ENCODE measurements at regions not wholly inside any gene's neighbourhood (a gene's known extent, or its start where the extent isn't known, plus 50 kb on each side); places are given as distances from the start of the nearest gene placed in this dataset.

GRCh38 chr3:194964809-194965208, 279.1 kb downstream of the FAM43A start:
- TF ChIP-seq PAX5 (IDR thresholded peaks at IDR 0.05; ENCODE audit: insufficient read depth, low read length, severe bottlenecking) (no peak), POLR2A (IDR thresholded peaks at IDR 0.05; ENCODE audit: low read depth, low read length) (no peak), POLR2AphosphoS5 (IDR thresholded peaks at IDR 0.05; ENCODE audit: low read depth, low read length) (no peak), POU2F2 (IDR thresholded peaks at IDR 0.05; ENCODE audit: low read depth, low read length) (no peak), SPI1 (IDR thresholded peaks at IDR 0.05; ENCODE audit: low read depth, low read length) (no peak), TAF1 (IDR thresholded peaks at IDR 0.05; ENCODE audit: low read depth, low read length) (no peak)
- FAIRE-seq (no peak), DNase-seq (ENCODE audit: insufficient read length, low spot score) (no peak)

- DNase-seq (ENCODE audit: insufficient read length, low spot score) (no peak), FAIRE-seq (no peak)
- no peak for TF ChIP-seq SPI1 (IDR thresholded peaks at IDR 0.05; ENCODE audit: low read depth, low read length)
- TF ChIP-seq TAF1 (IDR thresholded peaks at IDR 0.05; ENCODE audit: low read depth, low read length), result no peak
- TF ChIP-seq POLR2AphosphoS5 (IDR thresholded peaks at IDR 0.05; ENCODE audit: low read depth, low read length), result no peak
- no peak for TF ChIP-seq PAX5 (IDR thresholded peaks at IDR 0.05; ENCODE audit: insufficient read depth, low read length, severe bottlenecking)
- no peak for TF ChIP-seq POLR2A (IDR thresholded peaks at IDR 0.05; ENCODE audit: low read depth, low read length)
- no peak for TF ChIP-seq POU2F2 (IDR thresholded peaks at IDR 0.05; ENCODE audit: low read depth, low read length)
Observed at GRCh38 chr3:194967151-194968117, 281.8 kb downstream of the FAM43A start.

GRCh38 chr3:194970066-194970465, 284.4 kb downstream of the FAM43A start:
- no peak for FAIRE-seq
- no peak for DNase-seq (ENCODE audit: insufficient read length, low spot score)
- TF ChIP-seq SPI1 (IDR thresholded peaks at IDR 0.05; ENCODE audit: low read depth, low read length) (no peak), POLR2A (IDR thresholded peaks at IDR 0.05; ENCODE audit: low read depth, low read length) (no peak), TAF1 (IDR thresholded peaks at IDR 0.05; ENCODE audit: low read depth, low read length) (no peak), PAX5 (IDR thresholded peaks at IDR 0.05; ENCODE audit: insufficient read depth, low read length, severe bottlenecking) (no peak), POU2F2 (IDR thresholded peaks at IDR 0.05; ENCODE audit: low read depth, low read length) (no peak), POLR2AphosphoS5 (IDR thresholded peaks at IDR 0.05; ENCODE audit: low read depth, low read length) (no peak)

GRCh38 chr3:194971009-194971408, 285.3 kb downstream of the FAM43A start:
- no peak for TF ChIP-seq SPI1 (IDR thresholded peaks at IDR 0.05; ENCODE audit: low read depth, low read length)
- TF ChIP-seq POU2F2 (IDR thresholded peaks at IDR 0.05; ENCODE audit: low read depth, low read length), result no peak
- TF ChIP-seq PAX5 (IDR thresholded peaks at IDR 0.05; ENCODE audit: insufficient read depth, low read length, severe bottlenecking), result no peak
- no peak for TF ChIP-seq POLR2AphosphoS5 (IDR thresholded peaks at IDR 0.05; ENCODE audit: low read depth, low read length)
- TF ChIP-seq POLR2A (IDR thresholded peaks at IDR 0.05; ENCODE audit: low read depth, low read length), result no peak
- DNase-seq (ENCODE audit: insufficient read length, low spot score) (no peak), FAIRE-seq (no peak)

GRCh38 chr3:194971965-194972364, 286.3 kb downstream of the FAM43A start:
- no peak for DNase-seq (ENCODE audit: insufficient read length, low spot score)
- TF ChIP-seq POLR2A (IDR thresholded peaks at IDR 0.05; ENCODE audit: low read depth, low read length) (no peak), TAF1 (IDR thresholded peaks at IDR 0.05; ENCODE audit: low read depth, low read length) (no peak), PAX5 (IDR thresholded peaks at IDR 0.05; ENCODE audit: insufficient read depth, low read length, severe bottlenecking) (no peak)
- FAIRE-seq, result no peak

- DNase-seq (ENCODE audit: insufficient read length, low spot score) (no peak), FAIRE-seq (no peak)
- TF ChIP-seq POLR2AphosphoS5 (IDR thresholded peaks at IDR 0.05; ENCODE audit: low read depth, low read length) (no peak), POLR2A (IDR thresholded peaks at IDR 0.05; ENCODE audit: low read depth, low read length) (no peak), PAX5 (IDR thresholded peaks at IDR 0.05; ENCODE audit: insufficient read depth, low read length, severe bottlenecking) (no peak), POU2F2 (IDR thresholded peaks at IDR 0.05; ENCODE audit: low read depth, low read length) (no peak), SPI1 (IDR thresholded peaks at IDR 0.05; ENCODE audit: low read depth, low read length) (no peak), TAF1 (IDR thresholded peaks at IDR 0.05; ENCODE audit: low read depth, low read length) (no peak)
Observed at GRCh38 chr3:194972641-194973040, 287.0 kb downstream of the FAM43A start.

DNA sequence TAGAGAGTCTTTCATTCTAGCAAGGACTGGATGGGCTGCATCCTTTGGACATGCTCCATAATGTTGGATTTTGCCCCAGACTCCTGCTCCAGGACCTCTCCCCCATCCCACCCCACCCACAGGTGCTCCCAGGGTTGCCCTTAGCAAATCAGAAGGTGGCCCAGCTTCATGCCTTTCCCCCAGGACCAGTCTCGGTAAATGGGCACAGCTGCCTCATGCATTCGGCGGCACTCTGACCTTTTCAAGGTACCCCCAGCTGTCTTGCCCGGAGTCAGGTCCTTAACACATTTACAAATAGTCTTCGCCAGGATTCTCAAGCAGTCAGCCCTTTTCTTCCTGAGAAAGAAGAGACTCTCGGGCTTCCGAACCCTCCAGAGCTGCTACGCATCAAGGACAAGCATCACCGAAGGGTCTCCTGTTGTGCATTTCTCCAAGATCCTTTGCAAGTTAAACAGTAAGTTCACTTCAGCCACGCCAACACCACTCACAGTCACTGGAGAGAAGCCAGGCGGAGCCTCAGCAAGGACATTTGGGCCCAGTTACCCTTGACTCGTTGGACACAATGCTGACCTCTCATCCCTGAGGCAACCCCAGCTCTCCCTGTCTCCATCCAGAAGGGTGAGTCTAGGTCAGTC, 287.8 kb downstream of the FAM43A start:
- DNase-seq (ENCODE audit: insufficient read length, low spot score), result no peak
- no peak for FAIRE-seq
- TF ChIP-seq TAF1 (IDR thresholded peaks at IDR 0.05; ENCODE audit: low read depth, low read length) (no peak), POLR2A (IDR thresholded peaks at IDR 0.05; ENCODE audit: low read depth, low read length) (no peak), SPI1 (IDR thresholded peaks at IDR 0.05; ENCODE audit: low read depth, low read length) (no peak), POLR2AphosphoS5 (IDR thresholded peaks at IDR 0.05; ENCODE audit: low read depth, low read length) (no peak), PAX5 (IDR thresholded peaks at IDR 0.05; ENCODE audit: insufficient read depth, low read length, severe bottlenecking) (no peak), POU2F2 (IDR thresholded peaks at IDR 0.05; ENCODE audit: low read depth, low read length) (no peak)

DNA sequence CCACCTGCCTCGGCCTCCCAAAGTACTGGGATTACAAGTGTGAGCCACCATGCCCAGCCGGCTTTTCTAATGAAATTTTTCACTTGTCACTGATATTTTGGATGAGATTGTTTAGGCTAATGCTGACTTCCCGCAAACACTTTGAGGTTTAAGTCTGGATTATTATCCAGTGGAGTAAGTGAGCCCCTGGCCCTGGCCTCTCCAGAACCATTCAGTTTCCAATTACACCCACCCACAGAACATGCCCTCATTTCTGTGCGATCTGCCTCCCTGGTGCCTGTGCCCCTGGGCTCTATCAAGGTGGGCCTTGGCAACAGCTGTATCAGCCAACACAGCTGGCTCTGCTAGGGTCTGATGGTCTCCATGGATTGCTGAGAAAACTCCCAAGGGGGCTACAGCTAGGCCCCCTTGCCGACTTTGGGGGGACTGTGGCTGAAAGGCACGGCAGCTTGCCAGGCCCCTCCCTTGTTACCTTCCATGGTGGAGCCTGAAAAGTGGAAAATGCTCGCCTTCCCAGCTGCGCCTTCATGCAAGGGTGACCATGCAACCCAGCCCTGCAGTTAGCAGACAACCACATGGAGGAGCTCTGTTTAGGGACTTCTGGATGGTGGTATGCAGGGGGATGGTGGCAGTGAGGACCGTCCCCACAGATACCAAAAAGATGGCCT, 288.9 kb downstream of the FAM43A start:
- no peak for TF ChIP-seq PAX5 (IDR thresholded peaks at IDR 0.05; ENCODE audit: insufficient read depth, low read length, severe bottlenecking)
- TF ChIP-seq POU2F2 (IDR thresholded peaks at IDR 0.05; ENCODE audit: low read depth, low read length), result no peak
- no peak for TF ChIP-seq POLR2AphosphoS5 (IDR thresholded peaks at IDR 0.05; ENCODE audit: low read depth, low read length)
- no peak for TF ChIP-seq POLR2A (IDR thresholded peaks at IDR 0.05; ENCODE audit: low read depth, low read length)
- TF ChIP-seq SPI1 (IDR thresholded peaks at IDR 0.05; ENCODE audit: low read depth, low read length), result no peak
- no peak for TF ChIP-seq TAF1 (IDR thresholded peaks at IDR 0.05; ENCODE audit: low read depth, low read length)
- FAIRE-seq (no peak), DNase-seq (ENCODE audit: insufficient read length, low spot score) (no peak)

- FAIRE-seq, result no peak
- DNase-seq (ENCODE audit: insufficient read length, low spot score), result no peak
- TF ChIP-seq PAX5 (IDR thresholded peaks at IDR 0.05; ENCODE audit: insufficient read depth, low read length, severe bottlenecking) (no peak), TAF1 (IDR thresholded peaks at IDR 0.05; ENCODE audit: low read depth, low read length) (no peak), POLR2AphosphoS5 (IDR thresholded peaks at IDR 0.05; ENCODE audit: low read depth, low read length) (no peak), SPI1 (IDR thresholded peaks at IDR 0.05; ENCODE audit: low read depth, low read length) (no peak), POU2F2 (IDR thresholded peaks at IDR 0.05; ENCODE audit: low read depth, low read length) (no peak), POLR2A (IDR thresholded peaks at IDR 0.05; ENCODE audit: low read depth, low read length) (no peak)
Observed at GRCh38 chr3:194976049-194976451, 290.4 kb downstream of the FAM43A start.

All from GM12891 (cell line).